ENCODE measurements at regions not wholly inside any gene's neighbourhood (a gene's known extent, or its start where the extent isn't known, plus 50 kb on each side); places are given as distances from the start of the nearest gene placed in this dataset.
A peak's percentile ranks its signal among the peaks of the same experiment; 100 is the strongest.

DNA sequence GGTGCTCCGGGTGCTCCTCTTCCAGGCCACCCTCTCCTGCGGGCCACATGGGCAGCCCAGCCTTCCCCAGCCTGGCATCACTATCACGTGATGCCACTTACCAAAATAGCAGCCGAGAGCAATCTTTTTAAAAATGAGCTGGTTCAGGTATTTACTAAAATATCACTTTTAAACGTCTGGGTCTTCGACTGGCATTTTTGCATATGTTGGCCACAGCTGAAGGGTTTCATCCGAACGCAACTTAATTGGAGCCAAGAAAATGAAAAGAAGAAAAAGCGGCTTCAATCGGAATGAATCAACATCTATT is 94.6 kb upstream of the ANO1 start:
- H3K4me1 Mint-ChIP-seq, result peaks cover 24% of the 10 kb centered on the region
- 84 to 92% methylated on average over 6 to 9 of the region's 10 CpGs for WGBS, 2 experiments (ENCODE audit: insufficient coverage in 1 of 2, insufficient read length in 1 of 2)
- peaks cover 69% of the 10 kb centered on the region for H3K27me3 Mint-ChIP-seq (ENCODE audit: insufficient read depth)
- H3K27ac Mint-ChIP-seq, result no peak overlapping the region
- no peaks in the 10 kb centered on the region for H3K4me1 ChIP-seq (ENCODE audit: control insufficient read depth, insufficient read depth, low read length)
- H3K36me3 Mint-ChIP-seq (ENCODE audit: low read depth), result no peaks in the 10 kb centered on the region
- no peak overlapping the region for H3K9ac ChIP-seq (ENCODE audit: extremely low read depth, low read length, poor library complexity, severe bottlenecking)
- no peaks in the 10 kb centered on the region for H3K36me3 ChIP-seq (ENCODE audit: control insufficient read depth, insufficient read depth, low read length)
- TF ChIP-seq, protein P1, sequence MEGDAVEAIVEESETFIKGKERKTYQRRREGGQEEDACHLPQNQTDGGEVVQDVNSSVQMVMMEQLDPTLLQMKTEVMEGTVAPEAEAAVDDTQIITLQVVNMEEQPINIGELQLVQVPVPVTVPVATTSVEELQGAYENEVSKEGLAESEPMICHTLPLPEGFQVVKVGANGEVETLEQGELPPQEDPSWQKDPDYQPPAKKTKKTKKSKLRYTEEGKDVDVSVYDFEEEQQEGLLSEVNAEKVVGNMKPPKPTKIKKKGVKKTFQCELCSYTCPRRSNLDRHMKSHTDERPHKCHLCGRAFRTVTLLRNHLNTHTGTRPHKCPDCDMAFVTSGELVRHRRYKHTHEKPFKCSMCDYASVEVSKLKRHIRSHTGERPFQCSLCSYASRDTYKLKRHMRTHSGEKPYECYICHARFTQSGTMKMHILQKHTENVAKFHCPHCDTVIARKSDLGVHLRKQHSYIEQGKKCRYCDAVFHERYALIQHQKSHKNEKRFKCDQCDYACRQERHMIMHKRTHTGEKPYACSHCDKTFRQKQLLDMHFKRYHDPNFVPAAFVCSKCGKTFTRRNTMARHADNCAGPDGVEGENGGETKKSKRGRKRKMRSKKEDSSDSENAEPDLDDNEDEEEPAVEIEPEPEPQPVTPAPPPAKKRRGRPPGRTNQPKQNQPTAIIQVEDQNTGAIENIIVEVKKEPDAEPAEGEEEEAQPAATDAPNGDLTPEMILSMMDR (conservative IDR thresholded peaks at IDR 0.05), result no peak
- H3K9me3 ChIP-seq (ENCODE audit: control insufficient read depth, low read length), result no peaks in the 10 kb centered on the region
- no peak overlapping the region for H3K27ac ChIP-seq (ENCODE audit: low read depth, low read length)
- no peaks in the 10 kb centered on the region for H3K9me3 Mint-ChIP-seq
- no peak overlapping the region for H3K4me3 ChIP-seq (ENCODE audit: low read length)
- H3K4me3 Mint-ChIP-seq, result no peak overlapping the region
- H3K27me3 ChIP-seq (ENCODE audit: control insufficient read depth, insufficient read depth, low read length, poor library complexity, severe bottlenecking), result peaks cover 61% of the 10 kb centered on the region
- DNase-seq, result no peak

GRCh38 chr11:69983897-69984438 is 94.1 kb upstream of the ANO1 start:
- peak overlapping the region; percentile 44 for H3K4me3 Mint-ChIP-seq
- peaks cover 20% of the 10 kb centered on the region for H3K4me1 Mint-ChIP-seq
- Histone ChIP-seq H3K36me3 (ENCODE audit: control insufficient read depth, insufficient read depth, low read length) (no peaks in the 10 kb centered on the region), H3K4me1 (ENCODE audit: control insufficient read depth, insufficient read depth, low read length) (no peaks in the 10 kb centered on the region), H3K4me3 (ENCODE audit: low read length) (no peak overlapping the region), H3K27me3 (ENCODE audit: control insufficient read depth, insufficient read depth, low read length, poor library complexity, severe bottlenecking) (peaks cover 65% of the 10 kb centered on the region), H3K27ac (ENCODE audit: low read depth, low read length) (no peak overlapping the region), H3K9ac (ENCODE audit: extremely low read depth, low read length, poor library complexity, severe bottlenecking) (no peak overlapping the region), H3K9me3 (ENCODE audit: control insufficient read depth, low read length) (no peaks in the 10 kb centered on the region)
- no peaks in the 10 kb centered on the region for H3K9me3 Mint-ChIP-seq
- TF ChIP-seq, protein P1 (conservative IDR thresholded peaks at IDR 0.05), result no peak
- no peak for DNase-seq
- H3K36me3 Mint-ChIP-seq (ENCODE audit: low read depth), result no peaks in the 10 kb centered on the region
- 26 to 36% methylated on average over 7 to 10 of the region's 10 CpGs for WGBS, 2 experiments (ENCODE audit: insufficient coverage in 1 of 2, insufficient read length in 1 of 2)
- H3K27me3 Mint-ChIP-seq (ENCODE audit: insufficient read depth), result peaks cover 72% of the 10 kb centered on the region
- H3K27ac Mint-ChIP-seq, result no peak overlapping the region

DNA sequence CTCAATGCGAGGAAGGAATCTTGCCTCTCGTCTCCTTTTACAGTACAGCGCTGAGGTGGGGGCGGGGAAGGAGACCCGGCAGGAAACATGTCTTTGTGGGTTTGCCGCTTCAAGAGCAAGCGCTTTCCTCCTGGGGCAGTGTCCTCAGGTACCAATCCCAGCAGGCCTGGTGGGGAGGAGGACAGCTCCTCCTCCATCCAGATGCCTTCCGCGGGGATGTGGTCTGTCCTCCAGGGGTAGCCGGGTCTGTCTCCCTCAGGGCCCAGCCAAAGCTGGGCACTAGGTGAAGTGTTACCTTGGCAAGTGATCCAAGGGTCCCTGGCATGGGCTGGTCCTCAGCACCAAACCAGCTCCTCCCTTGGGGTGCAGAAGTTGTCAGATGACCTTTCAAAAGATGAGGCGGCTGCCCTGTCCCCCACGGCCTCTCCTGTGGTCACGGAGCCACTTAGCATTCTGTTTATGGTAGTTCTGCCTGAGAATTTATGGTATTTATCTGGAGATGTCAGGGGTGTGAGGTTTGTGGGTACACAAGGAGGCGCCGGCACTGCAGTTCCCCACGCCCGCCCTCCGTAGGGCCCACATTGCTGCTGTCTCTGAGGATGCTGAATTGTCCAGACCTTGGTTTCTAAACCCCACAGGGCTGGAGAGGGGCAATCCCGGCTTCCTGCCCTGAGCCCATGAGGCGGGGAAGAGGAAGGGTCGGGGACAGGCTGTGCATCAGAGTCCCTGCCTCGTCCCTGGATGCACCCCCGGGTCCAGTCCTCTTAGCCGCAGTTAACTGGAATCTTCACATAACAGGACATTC is 93.5 kb upstream of the ANO1 start:
- Histone ChIP-seq H3K4me1 (ENCODE audit: control insufficient read depth, insufficient read depth, low read length) (no peaks in the 10 kb centered on the region), H3K4me3 (ENCODE audit: low read length) (no peak overlapping the region), H3K9ac (ENCODE audit: extremely low read depth, low read length, poor library complexity, severe bottlenecking) (no peak overlapping the region), H3K36me3 (ENCODE audit: control insufficient read depth, insufficient read depth, low read length) (no peaks in the 10 kb centered on the region), H3K27ac (ENCODE audit: low read depth, low read length) (no peak overlapping the region), H3K27me3 (ENCODE audit: control insufficient read depth, insufficient read depth, low read length, poor library complexity, severe bottlenecking) (peaks cover 72% of the 10 kb centered on the region), H3K9me3 (ENCODE audit: control insufficient read depth, low read length) (no peaks in the 10 kb centered on the region)
- peak overlapping the region; percentile 44 for H3K4me3 Mint-ChIP-seq
- H3K4me1 Mint-ChIP-seq, result peaks cover 13% of the 10 kb centered on the region
- H3K36me3 Mint-ChIP-seq (ENCODE audit: low read depth), result no peaks in the 10 kb centered on the region
- H3K9me3 Mint-ChIP-seq, result no peaks in the 10 kb centered on the region
- H3K27ac Mint-ChIP-seq, result no peak overlapping the region
- TF ChIP-seq, protein P1 (conservative IDR thresholded peaks at IDR 0.05), result no peak
- 0 to 19% methylated on average over 2 to 24 of the region's 24 CpGs for WGBS, 2 experiments (ENCODE audit: insufficient coverage in 1 of 2, insufficient read length in 1 of 2)
- peaks cover 77% of the 10 kb centered on the region for H3K27me3 Mint-ChIP-seq (ENCODE audit: insufficient read depth)
- DNase-seq, result peak; percentile 90

Data from endodermal cell (in vitro differentiated cells).